GM12872 (cell line): ENCODE measurements at regions not wholly inside any gene's neighbourhood (a gene's known extent, or its start where the extent isn't known, plus 50 kb on each side); places are given as distances from the start of the nearest gene placed in this dataset.

Experiments
- TF ChIP-seq, protein P1 (sequence below): IDR thresholded peaks from 3 replicates; pipeline ENCODE4 v1.5.1; 2011; ENCODE audit warnings: low read depth, mild to moderate bottlenecking, low read length, moderate library complexity; ENCODE audit not compliant: insufficient read depth

DNA sequence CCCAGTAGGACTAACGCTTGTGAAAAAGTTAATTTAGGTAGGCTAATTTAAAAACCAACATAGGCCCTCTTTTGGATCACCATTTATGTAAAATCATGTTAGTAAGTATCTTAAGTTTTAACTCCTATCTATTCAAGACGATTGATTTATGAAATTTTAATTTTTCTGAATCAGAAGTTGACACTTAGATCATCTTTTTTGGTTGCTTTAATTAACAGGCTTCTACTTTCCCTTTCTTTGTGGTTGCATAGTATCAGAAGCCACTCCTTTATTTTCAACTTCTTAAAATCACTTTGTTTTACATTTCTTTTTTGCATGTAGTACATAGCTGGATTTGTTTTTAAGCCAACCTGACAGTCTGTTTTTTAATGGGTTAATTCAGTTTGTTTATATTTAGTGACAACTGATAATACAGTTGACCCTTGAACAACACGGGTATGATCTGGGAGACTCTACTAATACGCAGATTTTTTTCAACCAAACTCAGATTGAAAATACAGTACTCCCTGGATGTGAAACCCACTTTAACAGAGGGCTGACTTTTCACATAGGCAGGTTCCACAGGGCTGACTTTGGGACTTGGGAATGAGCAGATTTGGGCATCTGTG is 69.7 kb upstream of the SYPL1 start:
- TF ChIP-seq, protein P1, sequence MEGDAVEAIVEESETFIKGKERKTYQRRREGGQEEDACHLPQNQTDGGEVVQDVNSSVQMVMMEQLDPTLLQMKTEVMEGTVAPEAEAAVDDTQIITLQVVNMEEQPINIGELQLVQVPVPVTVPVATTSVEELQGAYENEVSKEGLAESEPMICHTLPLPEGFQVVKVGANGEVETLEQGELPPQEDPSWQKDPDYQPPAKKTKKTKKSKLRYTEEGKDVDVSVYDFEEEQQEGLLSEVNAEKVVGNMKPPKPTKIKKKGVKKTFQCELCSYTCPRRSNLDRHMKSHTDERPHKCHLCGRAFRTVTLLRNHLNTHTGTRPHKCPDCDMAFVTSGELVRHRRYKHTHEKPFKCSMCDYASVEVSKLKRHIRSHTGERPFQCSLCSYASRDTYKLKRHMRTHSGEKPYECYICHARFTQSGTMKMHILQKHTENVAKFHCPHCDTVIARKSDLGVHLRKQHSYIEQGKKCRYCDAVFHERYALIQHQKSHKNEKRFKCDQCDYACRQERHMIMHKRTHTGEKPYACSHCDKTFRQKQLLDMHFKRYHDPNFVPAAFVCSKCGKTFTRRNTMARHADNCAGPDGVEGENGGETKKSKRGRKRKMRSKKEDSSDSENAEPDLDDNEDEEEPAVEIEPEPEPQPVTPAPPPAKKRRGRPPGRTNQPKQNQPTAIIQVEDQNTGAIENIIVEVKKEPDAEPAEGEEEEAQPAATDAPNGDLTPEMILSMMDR, result no peak

DNA sequence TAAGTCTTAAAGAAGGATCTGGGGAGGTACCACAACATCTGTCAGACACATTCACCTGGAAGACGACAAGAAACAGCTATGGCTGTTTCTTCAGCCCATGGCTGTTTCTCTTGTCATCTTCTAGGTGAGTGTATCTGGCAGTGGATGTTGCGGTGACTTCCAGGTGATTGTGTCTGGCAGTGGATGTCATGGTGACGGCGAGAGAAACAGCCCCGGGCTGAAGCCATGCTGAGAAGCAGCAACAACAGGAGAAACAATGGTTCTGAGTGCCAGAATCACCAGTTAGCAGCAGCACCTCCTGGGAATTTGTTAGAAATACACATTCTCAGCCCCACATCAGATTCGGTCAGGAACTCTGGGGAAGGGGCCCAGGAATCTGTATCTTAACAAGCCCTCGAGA is 68.6 kb upstream of the SYPL1 start:
- TF ChIP-seq, protein P1, result no peak

DNA sequence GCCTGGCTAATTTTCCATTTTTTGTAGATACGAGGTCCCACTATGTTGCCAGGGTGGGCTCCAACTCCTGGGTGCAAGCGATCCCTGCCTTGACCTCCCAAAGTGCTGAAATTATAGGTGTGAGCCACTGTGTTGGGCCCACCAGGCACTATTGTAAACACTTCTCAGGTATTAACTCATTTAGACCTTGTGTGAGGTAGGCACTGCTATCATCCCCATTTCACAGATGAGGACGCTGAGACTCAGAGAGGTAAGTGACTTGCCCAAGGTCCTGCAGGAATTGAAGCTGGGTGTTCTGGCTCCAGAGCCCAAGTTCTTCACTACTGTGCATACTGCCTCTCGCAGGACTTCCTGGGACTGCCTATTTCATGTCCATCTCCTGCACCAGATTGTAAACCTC is 67.1 kb upstream of the SYPL1 start:
- TF ChIP-seq, protein P1, result no peak

DNA sequence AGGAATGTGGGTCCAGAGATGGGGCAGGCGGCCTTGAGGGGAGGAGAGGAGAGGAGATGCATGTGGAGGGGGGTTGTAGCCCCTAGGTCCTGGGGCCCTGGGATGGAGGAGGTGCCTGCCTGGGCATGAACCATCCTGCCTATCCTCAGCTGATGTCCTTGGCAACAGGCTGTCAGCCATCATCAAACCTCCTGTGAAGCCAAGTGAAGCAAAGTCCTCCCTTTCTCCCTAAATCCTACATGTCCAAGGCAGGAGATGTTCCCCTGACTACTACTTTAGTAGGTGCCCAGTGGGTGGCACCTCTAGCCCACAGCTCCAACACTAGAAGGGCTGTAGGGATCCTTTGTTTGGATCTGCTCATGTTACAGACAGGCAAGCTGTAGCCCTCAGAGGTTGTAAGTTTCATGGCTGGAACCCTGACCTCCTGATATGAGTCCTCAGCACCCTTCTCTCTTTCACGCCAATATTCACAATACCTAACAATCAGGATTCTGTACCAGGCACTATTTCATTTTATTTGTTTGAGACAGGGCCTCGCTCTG is 66.6 kb upstream of the SYPL1 start:
- TF ChIP-seq, protein P1, result peak; percentile 30; the same call in 2 of the 3 replicates

DNA sequence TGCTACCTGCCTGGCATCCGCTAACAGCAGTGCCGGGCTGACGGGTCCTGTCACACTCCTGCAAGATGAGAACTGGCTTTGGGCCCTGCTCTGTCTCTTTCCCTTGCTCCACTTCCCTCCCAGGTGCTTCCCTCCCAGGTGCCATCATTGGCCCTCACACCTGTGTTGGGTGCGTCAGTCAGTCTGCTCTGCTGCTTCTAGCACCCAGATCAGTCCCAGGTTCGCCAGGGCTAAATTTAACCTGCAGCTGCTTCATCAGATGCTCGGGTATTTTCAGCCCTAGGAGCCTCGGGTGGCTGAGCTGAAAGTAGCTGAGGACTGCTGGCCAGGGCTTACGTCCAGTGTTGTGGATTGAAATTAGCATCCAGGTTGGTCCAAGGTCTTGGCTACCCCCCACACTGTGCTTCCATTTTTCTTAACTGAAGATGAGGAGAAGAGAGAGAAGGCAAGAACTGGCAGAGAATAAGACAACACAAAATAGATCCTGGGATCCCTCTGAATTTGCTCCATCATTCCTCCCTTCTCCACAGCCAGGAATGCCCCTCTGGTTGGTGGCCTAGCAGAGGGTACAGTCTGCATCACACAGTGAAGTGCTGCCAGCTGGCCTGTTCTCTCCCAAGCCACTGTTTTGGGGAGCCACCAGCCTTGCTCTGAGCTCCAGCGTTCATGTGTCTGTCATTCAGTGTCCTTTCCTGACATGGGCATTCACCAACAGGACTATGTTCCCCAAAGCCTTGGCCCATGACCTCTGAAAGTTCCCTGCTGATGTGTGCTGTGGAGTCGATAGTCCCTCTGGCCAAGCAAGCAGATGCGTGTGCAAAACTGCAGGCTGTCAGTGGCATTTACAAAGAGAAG is 65.9 kb upstream of the SYPL1 start:
- TF ChIP-seq, protein P1, result no peak

DNA sequence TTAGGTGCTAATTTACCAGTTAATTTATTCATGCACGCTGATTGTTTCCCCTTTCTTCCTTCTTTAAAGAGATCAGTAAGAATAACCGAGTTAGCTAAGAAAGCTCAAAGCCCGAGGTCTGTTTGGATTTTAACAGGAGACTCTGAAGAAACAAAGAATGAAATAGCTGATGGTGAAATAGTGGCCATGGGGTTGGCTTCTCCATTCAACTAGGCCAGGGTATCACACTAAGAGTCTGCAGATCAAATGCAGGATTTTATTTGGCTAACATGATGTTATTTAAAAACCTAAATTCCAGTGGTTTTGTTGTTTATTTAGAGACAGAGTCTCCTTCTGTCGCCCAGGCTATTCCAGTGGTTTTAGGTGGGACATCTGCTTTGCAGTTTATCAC is 65.2 kb upstream of the SYPL1 start:
- TF ChIP-seq, protein P1, result no peak

DNA sequence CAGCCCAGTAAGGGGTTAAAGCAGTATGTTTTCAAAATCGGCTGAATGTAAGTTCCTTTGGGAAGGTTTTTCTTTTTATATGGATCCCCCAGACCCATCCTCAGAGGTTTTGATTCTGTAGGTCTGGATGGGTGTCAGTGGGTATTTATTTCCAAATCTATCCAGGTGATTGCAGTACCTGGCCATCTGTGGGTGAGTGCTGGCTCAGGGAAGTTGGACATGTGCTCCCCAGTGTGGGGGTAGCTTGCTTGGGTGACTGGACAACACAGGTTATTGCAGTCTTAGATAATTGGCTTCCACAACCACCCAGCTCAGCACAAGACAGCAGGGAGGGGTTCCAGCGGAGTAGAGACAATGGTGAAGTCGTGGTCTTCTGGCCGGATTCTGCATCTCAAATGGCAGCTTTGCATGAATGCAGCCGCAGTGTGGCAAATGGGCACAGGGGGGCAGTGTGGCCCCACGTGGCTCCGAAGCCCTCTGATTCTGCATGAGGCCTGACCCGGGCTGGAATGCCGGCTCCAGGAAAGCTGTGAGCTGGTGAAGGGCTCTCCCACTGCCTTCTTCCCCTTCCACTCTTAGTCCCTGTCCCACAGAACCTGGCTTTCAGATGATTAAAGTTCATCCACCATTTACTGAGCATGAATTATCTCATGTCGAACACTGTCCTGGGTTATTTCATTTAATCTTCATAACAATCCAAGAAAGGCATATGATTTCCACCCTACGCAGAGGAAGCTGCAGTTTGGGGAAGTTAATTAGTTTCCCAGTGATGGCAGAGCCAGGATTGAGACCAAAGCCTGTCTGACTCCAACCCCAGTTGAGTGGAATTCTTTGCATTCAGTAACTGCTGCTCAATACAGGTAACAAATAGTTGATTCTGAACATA is 64.5 kb upstream of the SYPL1 start:
- TF ChIP-seq, protein P1, result peak; percentile 99
